Kidney (tissue), 13 donors: ENCODE measurements at regions not wholly inside any gene's neighbourhood (a gene's known extent, or its start where the extent isn't known, plus 50 kb on each side); places are given as distances from the start of the nearest gene placed in this dataset.

Source experiments
- DNase-seq, 5 donors: peaks; one replicate each; pipeline ENCODE4 v3.0.0-alpha.2; 2013 to 2020
- FAIRE-seq: peaks from 2 replicates; lab custom pipeline; 2012; peaks lifted over from hg19 to GRCh38; lab: Jason Lieb, UNC
- H3K27ac ChIP-seq, 2 donors: one replicate each; pipeline ENCODE4 v1.7.0; 2013; ENCODE audit warnings: low read depth in 2 of 2, low read length in 2 of 2, inconsistent platforms in 1 of 2
- H3K27me3 ChIP-seq: one replicate; pipeline ENCODE4 v1.7.1; 2013; ENCODE audit warnings: low read length, inconsistent platforms; ENCODE audit not compliant: control insufficient read depth, insufficient read depth
- H3K36me3 ChIP-seq, 3 donors: one replicate each; pipeline versions ENCODE4 v1.7.0 to v1.7.1; 2013; ENCODE audit warnings: low read length in 3 of 3, control low read depth in 1 of 3, inconsistent platforms in 1 of 3; ENCODE audit not compliant: insufficient read depth in 3 of 3, control insufficient read depth in 2 of 3
- H3K4me1 ChIP-seq, 3 donors: one replicate each; pipeline versions ENCODE4 v1.7.0 to v1.7.1; 2013; ENCODE audit warnings: low read length in 3 of 3, inconsistent platforms in 1 of 3, low read depth in 1 of 3; ENCODE audit not compliant: control insufficient read depth in 2 of 3, insufficient read depth in 2 of 3
- H3K4me3 ChIP-seq, 3 donors: one replicate each; pipeline versions ENCODE4 v1.7.0 to v1.8.1; 2013; ENCODE audit warnings: low read length in 3 of 3, control low read depth in 1 of 3, inconsistent platforms in 1 of 3
- H3K9ac ChIP-seq, 3 donors: one replicate each; pipeline versions ENCODE4 v1.7.0 to v1.7.1; 2013; ENCODE audit warnings: low read length in 3 of 3, control low read depth in 1 of 3, inconsistent platforms in 1 of 3
- H3K9me3 ChIP-seq, 3 donors: one replicate each; pipeline versions ENCODE4 v1.7.0 to v1.7.1; 2013; ENCODE audit warnings: low read length in 3 of 3, control low read depth in 1 of 3, inconsistent platforms in 1 of 3; ENCODE audit not compliant: control insufficient read depth in 2 of 3, insufficient read depth in 1 of 3
- intact Hi-C: fragments of 100-400 bp; cut with DNase I; formaldehyde crosslinking; loops from one replicate; pipeline ENCODE4 v1.11.1; 2022
- TF ChIP-seq, protein P1 (sequence below): IDR thresholded peaks from 3 replicates; pipeline ENCODE4 v1.5.1; 2012; ENCODE audit warnings: mild to moderate bottlenecking, moderate library complexity, borderline replicate concordance; ENCODE audit not compliant: insufficient read depth; ENCODE audit errors: extremely low read depth
- donor health status: control.
- donor health status: control.
- donor health status: control.
- donor health status: control.
- donor health status: control.
- donor health status: DM: yes; HTN: yes; CAD: no.
- donor health status: Normal renal cell carcinoma (clear cell type).

DNA sequence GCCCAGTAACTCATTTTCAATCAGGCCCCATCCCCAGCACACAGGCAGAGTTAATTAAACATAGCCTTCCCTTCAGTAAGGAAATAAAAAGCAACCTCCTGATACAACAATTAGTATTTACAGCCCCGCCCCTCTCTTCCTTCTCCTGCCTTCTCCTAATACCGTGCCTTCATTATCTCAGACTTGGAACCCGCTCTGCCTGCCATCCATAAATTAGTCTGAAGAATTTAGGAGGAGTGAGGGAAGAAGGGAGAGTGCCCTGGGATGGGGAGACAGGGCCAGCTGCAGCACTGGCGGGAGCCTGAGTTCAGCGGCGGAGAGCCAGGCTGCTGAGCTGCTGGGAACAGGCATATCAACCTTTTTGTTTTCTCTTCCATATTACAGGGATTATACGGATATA, 172.8 kb downstream of the ACTL8 start:
- Histone ChIP-seq H3K4me3 (no peak overlapping the region), H3K9ac (no peak overlapping the region), H3K27ac (no peak overlapping the region), H3K9me3 (peaks cover 0 to 3% (median 0%) of the 10 kb centered on the region in 3 donors), H3K36me3 (no peaks in the 10 kb centered on the region), H3K27me3 (no peaks in the 10 kb centered on the region), H3K4me1 (no peaks in the 10 kb centered on the region)
- intact Hi-C loops, result no loop called here
- FAIRE-seq, result no peak
- no peak for DNase-seq
- TF ChIP-seq, protein P1, sequence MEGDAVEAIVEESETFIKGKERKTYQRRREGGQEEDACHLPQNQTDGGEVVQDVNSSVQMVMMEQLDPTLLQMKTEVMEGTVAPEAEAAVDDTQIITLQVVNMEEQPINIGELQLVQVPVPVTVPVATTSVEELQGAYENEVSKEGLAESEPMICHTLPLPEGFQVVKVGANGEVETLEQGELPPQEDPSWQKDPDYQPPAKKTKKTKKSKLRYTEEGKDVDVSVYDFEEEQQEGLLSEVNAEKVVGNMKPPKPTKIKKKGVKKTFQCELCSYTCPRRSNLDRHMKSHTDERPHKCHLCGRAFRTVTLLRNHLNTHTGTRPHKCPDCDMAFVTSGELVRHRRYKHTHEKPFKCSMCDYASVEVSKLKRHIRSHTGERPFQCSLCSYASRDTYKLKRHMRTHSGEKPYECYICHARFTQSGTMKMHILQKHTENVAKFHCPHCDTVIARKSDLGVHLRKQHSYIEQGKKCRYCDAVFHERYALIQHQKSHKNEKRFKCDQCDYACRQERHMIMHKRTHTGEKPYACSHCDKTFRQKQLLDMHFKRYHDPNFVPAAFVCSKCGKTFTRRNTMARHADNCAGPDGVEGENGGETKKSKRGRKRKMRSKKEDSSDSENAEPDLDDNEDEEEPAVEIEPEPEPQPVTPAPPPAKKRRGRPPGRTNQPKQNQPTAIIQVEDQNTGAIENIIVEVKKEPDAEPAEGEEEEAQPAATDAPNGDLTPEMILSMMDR, result no peak

DNA sequence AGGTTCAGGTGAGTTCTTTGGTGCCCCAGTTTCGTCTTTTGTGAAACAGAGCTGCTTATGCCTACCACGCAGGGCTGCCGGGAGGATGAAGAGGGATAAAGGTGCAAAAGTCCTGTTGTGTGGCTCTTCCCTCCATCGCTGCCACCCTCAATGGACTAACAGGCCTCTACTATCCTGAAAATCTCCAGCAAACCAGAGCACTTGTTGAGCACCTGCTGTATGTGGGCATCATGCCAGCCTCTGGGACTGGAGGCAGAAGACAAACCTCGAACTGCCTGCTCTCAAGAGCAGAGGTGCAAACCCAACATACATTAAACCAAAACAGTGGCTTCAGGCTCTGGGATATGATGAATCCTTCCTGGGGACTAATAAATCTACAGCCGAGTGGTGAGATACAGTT, 174.1 kb downstream of the ACTL8 start:
- TF ChIP-seq, protein P1, result no peak
- DNase-seq (no peak), FAIRE-seq (no peak)
- no peaks in the 10 kb centered on the region for H3K4me1 ChIP-seq
- intact Hi-C loops, result no loop called here
- H3K36me3 ChIP-seq, result no peaks in the 10 kb centered on the region
- no peak overlapping the region for H3K4me3 ChIP-seq
- H3K9me3 ChIP-seq, result peaks cover 0 to 3% (median 0%) of the 10 kb centered on the region in 3 donors
- H3K9ac ChIP-seq, result no peak overlapping the region
- no peak overlapping the region for H3K27ac ChIP-seq
- no peaks in the 10 kb centered on the region for H3K27me3 ChIP-seq

DNA sequence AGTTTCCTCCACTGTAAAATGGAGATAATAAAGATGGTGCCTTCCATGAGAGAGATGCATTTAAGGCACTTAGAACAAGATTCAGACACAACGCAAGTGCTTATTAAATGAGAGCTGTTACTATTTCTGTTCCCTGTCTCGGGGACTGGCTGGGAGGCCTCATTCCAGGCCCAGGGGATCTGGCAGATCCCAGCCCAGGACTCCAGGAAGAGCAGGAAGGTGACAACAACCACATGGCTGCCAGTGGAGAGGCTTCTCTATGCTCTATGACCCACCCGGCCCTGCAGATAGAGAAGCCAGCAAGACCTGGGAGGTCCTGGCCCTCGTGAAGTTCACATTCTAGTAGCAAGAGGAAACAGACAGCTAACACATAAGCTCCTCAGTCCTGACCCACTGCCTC, 175.5 kb downstream of the ACTL8 start:
- Histone ChIP-seq H3K9ac (no peak overlapping the region), H3K27ac (no peak overlapping the region), H3K4me3 (no peak overlapping the region), H3K9me3 (peaks cover 0 to 3% (median 0%) of the 10 kb centered on the region in 3 donors), H3K27me3 (no peaks in the 10 kb centered on the region), H3K36me3 (no peaks in the 10 kb centered on the region), H3K4me1 (no peaks in the 10 kb centered on the region)
- intact Hi-C loops, result no loop called here
- peak in 1 of 5 donors; percentile 25 for DNase-seq
- TF ChIP-seq, protein P1, result no peak
- no peak for FAIRE-seq

DNA sequence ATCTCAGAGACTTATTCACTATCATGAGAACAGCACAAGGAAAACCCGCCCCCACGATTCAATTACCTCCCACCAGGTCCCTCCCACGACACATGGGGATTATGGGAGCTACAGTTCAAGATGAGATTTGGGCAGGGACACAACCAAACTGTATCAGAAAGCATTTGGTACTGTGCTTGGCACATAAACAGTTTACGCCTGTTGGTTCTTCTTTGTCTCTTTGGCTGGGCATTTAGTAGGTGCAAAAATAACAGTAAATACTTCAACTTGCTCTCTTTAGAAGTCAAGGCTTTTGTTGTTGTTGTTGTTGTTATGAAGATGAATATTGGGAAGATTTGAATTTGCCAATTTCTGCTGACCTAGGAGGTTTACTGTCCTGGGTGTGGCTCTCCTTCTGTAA, 175.4 kb upstream of the IGSF21 start:
- no peak for FAIRE-seq

More for the DNA sequence above, 175.4 kb upstream of the IGSF21 start:
- intact Hi-C loops, result no loop called here
- H3K9me3 ChIP-seq, result peaks cover 0 to 3% (median 0%) of the 10 kb centered on the region in 3 donors
- no peaks in the 10 kb centered on the region for H3K36me3 ChIP-seq
- no peak overlapping the region for H3K4me3 ChIP-seq
- TF ChIP-seq, protein P1, result no peak
- no peaks in the 10 kb centered on the region for H3K27me3 ChIP-seq
- H3K9ac ChIP-seq, result no peak overlapping the region
- DNase-seq, result no peak
- no peaks in the 10 kb centered on the region for H3K4me1 ChIP-seq
- H3K27ac ChIP-seq, result no peak overlapping the region
